OCI-LY3 (cell line): ENCODE measurements at regions not wholly inside any gene's neighbourhood (a gene's known extent, or its start where the extent isn't known, plus 50 kb on each side); places are given as distances from the start of the nearest gene placed in this dataset.

ENCODE experiments used
- EZH2phosphoT487 ChIP-seq: fragments of 200-600 bp; shearing (Covaris generic); IDR thresholded peaks from 2 replicates; pipeline ENCODE4 v1.6.1; 2018; ENCODE audit warnings: antibody characterized with exemption, mixed run types, low read depth
- TF ChIP-seq, protein P1 (sequence below): fragments of 200-600, 300-600 bp; sonication (generic); IDR thresholded peaks from 2 replicates; pipeline ENCODE4 v1.5.1; 2014; ENCODE audit warnings: antibody characterized with exemption, low read length, low read depth

DNA sequence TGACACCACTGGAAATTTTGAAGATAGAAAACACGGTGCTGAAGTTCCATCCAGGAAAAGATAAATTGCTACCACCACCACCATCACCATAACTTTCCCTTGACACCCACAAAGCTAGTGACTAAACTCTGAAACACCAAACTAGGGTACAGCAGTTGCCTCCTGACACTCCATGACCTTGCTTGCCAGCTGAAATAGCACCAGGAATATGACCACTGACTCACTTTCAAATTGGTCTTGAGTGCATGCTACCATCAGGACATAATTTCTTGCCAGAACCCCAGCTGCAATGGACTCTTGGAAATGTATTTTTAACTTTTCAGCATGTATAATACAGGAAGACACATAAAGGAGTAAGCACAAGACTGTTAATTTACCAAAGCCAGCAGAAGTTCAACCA lies 283.3 kb downstream of the CENPC start:
- TF ChIP-seq, protein P1, sequence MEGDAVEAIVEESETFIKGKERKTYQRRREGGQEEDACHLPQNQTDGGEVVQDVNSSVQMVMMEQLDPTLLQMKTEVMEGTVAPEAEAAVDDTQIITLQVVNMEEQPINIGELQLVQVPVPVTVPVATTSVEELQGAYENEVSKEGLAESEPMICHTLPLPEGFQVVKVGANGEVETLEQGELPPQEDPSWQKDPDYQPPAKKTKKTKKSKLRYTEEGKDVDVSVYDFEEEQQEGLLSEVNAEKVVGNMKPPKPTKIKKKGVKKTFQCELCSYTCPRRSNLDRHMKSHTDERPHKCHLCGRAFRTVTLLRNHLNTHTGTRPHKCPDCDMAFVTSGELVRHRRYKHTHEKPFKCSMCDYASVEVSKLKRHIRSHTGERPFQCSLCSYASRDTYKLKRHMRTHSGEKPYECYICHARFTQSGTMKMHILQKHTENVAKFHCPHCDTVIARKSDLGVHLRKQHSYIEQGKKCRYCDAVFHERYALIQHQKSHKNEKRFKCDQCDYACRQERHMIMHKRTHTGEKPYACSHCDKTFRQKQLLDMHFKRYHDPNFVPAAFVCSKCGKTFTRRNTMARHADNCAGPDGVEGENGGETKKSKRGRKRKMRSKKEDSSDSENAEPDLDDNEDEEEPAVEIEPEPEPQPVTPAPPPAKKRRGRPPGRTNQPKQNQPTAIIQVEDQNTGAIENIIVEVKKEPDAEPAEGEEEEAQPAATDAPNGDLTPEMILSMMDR: no peak
- no peak for TF ChIP-seq EZH2phosphoT487
